ENCODE measurements at regions not wholly inside any gene's neighbourhood (a gene's known extent, or its start where the extent isn't known, plus 50 kb on each side); places are given as distances from the start of the nearest gene placed in this dataset.

DNA sequence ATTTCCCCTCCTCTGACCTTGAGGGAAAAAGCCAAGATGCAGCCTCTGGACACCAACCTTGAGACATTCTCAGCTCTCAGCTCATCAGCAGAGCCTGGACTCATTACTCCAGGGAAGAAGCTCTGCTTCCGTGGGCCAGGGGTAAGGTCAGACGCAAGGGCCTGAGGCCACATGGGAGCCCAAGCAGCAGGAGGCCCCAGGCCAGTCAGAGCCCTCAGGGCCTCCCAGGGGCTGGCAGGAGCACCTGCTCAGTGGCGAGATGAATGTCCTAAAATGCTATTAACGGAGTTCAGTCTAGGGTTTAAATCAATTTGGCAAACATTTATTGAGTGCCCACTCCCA lies 208.6 kb downstream of the ERMARD start:
- intact Hi-C loops (cut with micrococcal nuclease): no loop called here
- H3K4me3 Mint-ChIP-seq: no peak overlapping the region
- DNase-seq: no peak
- H3K27ac Mint-ChIP-seq: no peak overlapping the region
- ChIA-PET CTCF (interaction anchor here (1.1 kb wide), 1 partner anchor 128 kb away, joined by 4 read pairs; no protein-coding TSS in a partner anchor), POLR2A (no interaction called here)
- H3K4me1 Mint-ChIP-seq (ENCODE audit: low read depth): peaks cover 12% of the 10 kb centered on the region
- peaks cover 19% of the 10 kb centered on the region for H3K27me3 Mint-ChIP-seq
- no peaks in the 10 kb centered on the region for H3K9me3 Mint-ChIP-seq
- no peaks in the 10 kb centered on the region for H3K36me3 Mint-ChIP-seq

DNA sequence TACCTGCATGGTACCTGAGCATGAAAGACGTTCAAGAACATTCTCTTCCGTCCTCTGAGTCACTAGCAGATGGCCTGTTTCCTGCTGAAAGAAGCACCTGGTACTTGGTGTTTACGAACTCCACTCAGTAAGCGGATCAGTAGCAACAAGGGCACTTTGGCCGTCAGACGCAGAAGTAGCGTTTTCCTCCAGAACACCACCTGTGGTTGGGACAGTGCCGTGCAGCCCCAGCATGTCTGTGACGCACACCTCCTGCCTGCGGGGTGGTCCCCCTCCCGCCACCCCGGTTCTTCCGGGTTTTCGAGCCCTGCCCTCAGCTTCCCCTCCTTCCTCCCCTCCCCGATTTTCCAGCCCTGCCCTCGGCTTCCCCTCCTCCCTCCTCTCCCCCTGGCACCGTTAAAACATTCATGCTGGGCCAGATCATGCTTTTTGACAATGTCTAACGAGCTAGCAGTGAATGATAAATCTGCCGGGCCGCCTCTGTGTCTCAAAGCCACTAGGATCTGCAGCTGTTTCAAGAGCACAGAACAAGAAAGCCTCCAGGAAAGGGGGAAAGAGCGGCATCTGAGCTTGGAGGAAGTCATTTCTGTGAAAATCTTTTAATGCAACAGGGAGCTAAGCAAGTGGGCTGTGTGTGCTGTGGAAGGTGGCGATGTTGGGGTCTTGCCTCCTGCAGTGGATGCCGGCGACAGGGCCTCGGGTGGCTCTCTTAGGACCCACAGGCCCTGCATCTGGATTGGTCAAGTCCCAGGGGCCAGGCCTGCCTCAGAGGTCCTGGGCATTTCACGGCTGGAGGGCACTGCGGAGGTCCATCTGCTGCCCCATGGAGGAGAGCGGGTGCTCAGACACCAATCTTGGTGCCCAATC lies 207.9 kb downstream of the ERMARD start:
- peak; percentile 56 for DNase-seq
- ChIA-PET CTCF (interaction anchor here (1.1 kb wide), 1 partner anchor 128 kb away, joined by 4 read pairs; no protein-coding TSS in a partner anchor), POLR2A (no interaction called here)
- Mint-ChIP-seq H3K4me1 (ENCODE audit: low read depth) (peaks cover 12% of the 10 kb centered on the region), H3K27ac (no peak overlapping the region), H3K27me3 (peaks cover 19% of the 10 kb centered on the region), H3K4me3 (no peak overlapping the region), H3K36me3 (no peaks in the 10 kb centered on the region), H3K9me3 (no peaks in the 10 kb centered on the region)
- intact Hi-C loops (cut with micrococcal nuclease): loop anchor here (5.0 kb wide), 1 partner anchor 33 kb away; no protein-coding TSS in a partner anchor

DNA sequence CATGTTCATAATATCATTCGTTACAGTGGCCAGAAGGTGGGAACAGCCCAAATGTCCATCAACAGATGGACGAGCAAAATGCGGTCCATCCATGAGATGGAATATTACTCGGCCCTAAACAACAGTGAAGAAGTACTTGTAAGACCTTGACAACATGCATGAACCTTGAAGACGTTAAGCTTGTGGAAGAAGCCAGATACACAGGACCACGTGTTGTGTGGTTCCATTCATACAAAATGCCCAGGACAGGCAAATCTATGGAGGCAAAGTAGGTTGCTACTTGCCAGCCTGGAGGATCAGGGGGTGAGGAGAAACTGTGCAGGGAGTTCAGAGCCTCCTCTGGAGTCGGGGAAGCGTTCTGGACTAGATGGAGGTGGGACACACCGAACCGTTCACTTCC lies 207.1 kb downstream of the ERMARD start:
- H3K27me3 Mint-ChIP-seq: peaks cover 19% of the 10 kb centered on the region
- DNase-seq: no peak
- peaks cover 12% of the 10 kb centered on the region for H3K4me1 Mint-ChIP-seq (ENCODE audit: low read depth)
- ChIA-PET CTCF (no interaction called here), POLR2A (no interaction called here)
- H3K36me3 Mint-ChIP-seq: no peaks in the 10 kb centered on the region
- no peaks in the 10 kb centered on the region for H3K9me3 Mint-ChIP-seq
- intact Hi-C loops (cut with micrococcal nuclease): loop anchor here (5.0 kb wide), 1 partner anchor 34 kb away; no protein-coding TSS in a partner anchor
- no peak overlapping the region for H3K4me3 Mint-ChIP-seq
- no peak overlapping the region for H3K27ac Mint-ChIP-seq

DNA sequence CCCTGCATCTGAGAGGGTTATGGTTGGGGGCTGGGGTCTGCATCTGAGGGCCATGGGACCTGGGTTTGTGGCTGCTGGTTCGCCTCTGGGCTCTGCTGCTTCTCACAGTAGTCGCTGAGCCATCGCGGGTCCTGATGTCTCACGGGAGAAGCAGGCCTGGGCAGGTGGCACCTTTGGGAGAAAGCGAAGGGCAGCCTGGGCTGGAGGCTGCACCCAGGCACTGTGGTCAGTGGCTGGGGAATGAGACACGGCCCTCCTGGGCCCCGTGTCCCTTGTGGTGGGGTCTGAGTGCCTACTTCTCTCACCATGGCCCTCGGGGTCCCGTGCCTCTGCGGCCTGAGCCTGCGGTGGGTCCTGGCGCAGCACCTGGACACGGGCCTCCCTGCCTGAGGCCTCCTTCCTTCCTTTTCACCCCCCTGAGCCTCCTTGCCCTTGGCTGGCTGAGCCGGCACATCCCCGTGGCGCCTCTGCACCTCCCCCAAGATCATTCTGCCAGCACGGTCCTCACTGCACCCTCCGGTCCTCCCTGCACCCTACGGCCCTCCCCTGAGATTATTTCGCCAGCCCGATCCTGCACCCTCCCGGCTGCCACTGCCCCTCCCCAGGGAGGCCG lies 206.0 kb downstream of the ERMARD start:
- Mint-ChIP-seq H3K9me3 (no peaks in the 10 kb centered on the region), H3K4me3 (no peak overlapping the region)

DNA sequence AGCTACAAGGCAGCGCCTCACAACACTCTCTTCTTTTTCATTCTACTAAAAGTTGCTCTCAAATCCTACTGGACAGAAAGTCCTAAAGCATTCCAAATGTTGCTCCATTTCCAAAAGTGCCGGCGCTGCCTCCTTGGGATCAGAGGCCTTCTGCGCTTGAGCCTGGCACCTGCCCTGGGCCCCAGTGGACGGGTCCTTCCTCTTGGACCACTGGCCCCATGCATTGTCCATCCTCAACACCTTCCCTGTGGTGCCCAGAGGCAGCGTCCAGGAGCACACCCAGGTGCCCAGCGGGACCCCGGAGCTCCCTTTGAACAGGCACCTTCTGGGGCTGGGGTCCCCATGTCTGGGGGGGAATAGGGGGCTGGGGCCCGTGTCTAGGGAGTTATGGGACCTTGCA lies 205.2 kb downstream of the ERMARD start:
- ChIA-PET CTCF (no interaction called here), POLR2A (no interaction called here)
- Mint-ChIP-seq H3K9me3 (no peaks in the 10 kb centered on the region), H3K4me1 (ENCODE audit: low read depth) (peaks cover 12% of the 10 kb centered on the region), H3K4me3 (no peak overlapping the region), H3K27ac (no peak overlapping the region), H3K27me3 (peaks cover 11% of the 10 kb centered on the region), H3K36me3 (no peaks in the 10 kb centered on the region)
- DNase-seq: no peak
- intact Hi-C loops (cut with micrococcal nuclease): loop anchor here (5.0 kb wide), 1 partner anchor 36 kb away; no protein-coding TSS in a partner anchor

More for the DNA sequence above, 206.0 kb downstream of the ERMARD start:
- CTCF ChIA-PET: no interaction called here
- DNase-seq: no peak
- intact Hi-C loops (cut with micrococcal nuclease): loop anchor here (5.0 kb wide), 1 partner anchor 35 kb away; no protein-coding TSS in a partner anchor
- POLR2A ChIA-PET: no interaction called here
- Mint-ChIP-seq H3K27me3 (peaks cover 15% of the 10 kb centered on the region), H3K27ac (no peak overlapping the region), H3K4me1 (ENCODE audit: low read depth) (peaks cover 12% of the 10 kb centered on the region), H3K36me3 (no peaks in the 10 kb centered on the region)

DNA sequence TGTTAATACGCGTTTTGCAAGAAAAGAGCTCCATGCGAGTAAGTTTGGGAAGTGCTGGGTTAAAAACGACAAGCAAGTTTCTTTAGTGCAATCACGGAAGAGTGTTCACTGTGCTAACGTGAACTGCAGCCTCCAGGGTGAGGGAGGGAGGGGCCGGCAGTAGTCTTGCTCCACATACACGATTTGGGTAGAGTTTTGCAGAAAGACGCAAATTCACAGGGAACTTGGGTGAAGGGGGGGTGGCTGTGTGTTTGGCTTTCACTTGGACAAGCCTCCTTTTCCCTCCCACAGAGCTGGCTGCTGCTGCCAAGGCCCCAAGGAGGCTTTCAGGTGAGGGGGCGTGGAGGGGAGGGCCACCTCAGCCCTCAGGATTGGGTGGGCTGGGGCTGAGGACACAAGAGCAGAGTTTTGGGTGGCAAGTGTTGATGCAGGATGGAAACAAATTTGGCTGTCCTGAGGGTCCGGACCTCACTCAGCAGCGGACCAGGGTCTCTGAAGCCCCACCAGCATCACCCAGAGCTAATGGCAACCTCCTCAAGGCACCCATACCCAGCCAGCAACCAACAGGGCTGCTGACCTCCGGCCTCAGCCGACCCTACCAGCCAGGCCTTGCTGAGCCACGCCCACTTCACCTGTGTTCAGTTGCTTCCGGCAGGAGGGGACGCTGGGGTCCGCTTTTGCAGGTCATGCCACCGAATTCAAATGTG lies 204.5 kb downstream of the ERMARD start:
- Mint-ChIP-seq H3K36me3 (no peaks in the 10 kb centered on the region), H3K27me3 (peaks cover 7% of the 10 kb centered on the region), H3K9me3 (no peaks in the 10 kb centered on the region), H3K4me1 (ENCODE audit: low read depth) (peaks cover 9% of the 10 kb centered on the region), H3K27ac (no peak overlapping the region), H3K4me3 (no peak overlapping the region)
- ChIA-PET CTCF (interaction anchor here (1.1 kb wide), 1 partner anchor 166 kb away, joined by 3 read pairs; no protein-coding TSS in a partner anchor), POLR2A (no interaction called here)
- DNase-seq: no peak
- intact Hi-C loops (cut with micrococcal nuclease): loop anchor here (5.0 kb wide), 1 partner anchor 36 kb away; no protein-coding TSS in a partner anchor

DNA sequence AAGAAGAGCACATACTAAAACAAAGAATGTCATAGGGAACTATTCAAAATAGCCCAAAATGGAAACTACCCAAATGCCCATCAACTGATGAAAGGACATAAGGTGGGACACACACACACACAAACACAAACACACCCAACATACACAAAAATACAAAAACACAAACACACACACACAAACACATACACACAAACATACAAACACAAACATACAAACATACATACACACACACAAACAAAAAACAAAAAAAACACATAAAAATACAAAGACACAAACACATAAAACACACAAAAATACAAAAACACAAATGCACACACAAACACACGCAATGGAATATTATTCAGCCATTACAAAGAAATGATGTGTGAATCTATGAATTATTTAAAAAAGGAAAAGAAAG lies 203.6 kb downstream of the ERMARD start:
- Mint-ChIP-seq H3K4me3 (no peak overlapping the region), H3K4me1 (ENCODE audit: low read depth) (peaks cover 9% of the 10 kb centered on the region), H3K36me3 (no peaks in the 10 kb centered on the region), H3K27me3 (peaks cover 7% of the 10 kb centered on the region), H3K27ac (no peak overlapping the region), H3K9me3 (no peaks in the 10 kb centered on the region)
- CTCF ChIA-PET: no interaction called here
- POLR2A ChIA-PET: no interaction called here
- no peak for DNase-seq
- intact Hi-C loops (cut with micrococcal nuclease): loop anchor here (5.0 kb wide), 2 partner anchors 37 to 577 kb away; no protein-coding TSS in a partner anchor

DNA sequence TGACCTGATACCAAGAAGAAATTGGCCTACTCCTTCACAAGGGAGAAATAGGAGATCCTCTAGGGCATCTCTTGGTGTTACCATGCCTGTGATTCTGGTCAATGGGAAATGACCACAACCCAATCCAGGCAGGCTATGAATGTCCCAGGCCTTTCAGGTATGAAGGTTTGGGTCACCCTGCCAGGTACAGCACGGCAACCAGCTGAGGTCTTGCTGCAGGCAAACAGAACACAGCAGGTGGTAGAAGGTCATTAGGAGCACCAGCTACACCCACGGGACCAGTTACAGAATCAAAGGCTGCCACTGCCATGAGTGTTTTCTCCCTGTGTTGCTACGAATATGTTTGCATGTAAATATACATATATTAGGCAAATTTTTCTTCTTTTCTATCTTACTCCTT lies 202.3 kb downstream of the ERMARD start:
- Mint-ChIP-seq H3K9me3 (no peaks in the 10 kb centered on the region), H3K27me3 (peaks cover 1% of the 10 kb centered on the region), H3K4me3 (no peak overlapping the region), H3K27ac (no peak overlapping the region), H3K4me1 (ENCODE audit: low read depth) (no peaks in the 10 kb centered on the region), H3K36me3 (no peaks in the 10 kb centered on the region)
- no peak for DNase-seq
- ChIA-PET CTCF (no interaction called here), POLR2A (no interaction called here)
- intact Hi-C loops (cut with micrococcal nuclease): loop anchor here (5.0 kb wide), 1 partner anchor 579 kb away; no protein-coding TSS in a partner anchor

DNA sequence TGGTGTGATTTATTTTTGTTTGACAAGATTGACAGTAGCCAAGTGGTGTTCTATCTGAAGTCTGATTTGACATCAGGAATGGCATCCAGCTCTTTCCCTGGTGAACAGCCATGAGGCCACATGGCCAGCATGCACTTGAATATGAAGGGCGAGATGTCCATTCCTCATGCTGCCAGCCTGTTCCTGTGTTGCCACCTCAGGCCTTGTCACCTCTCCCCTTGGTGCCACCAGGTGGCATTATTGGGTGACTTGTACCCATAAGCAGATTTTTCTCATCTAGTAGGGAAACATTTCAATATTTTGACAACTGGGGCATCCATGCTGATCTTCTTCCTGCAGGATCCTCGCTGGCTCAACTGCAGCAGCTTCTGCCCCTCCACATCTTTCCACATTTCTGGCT lies 199.1 kb downstream of the ERMARD start:
- Mint-ChIP-seq H3K4me1 (ENCODE audit: low read depth) (no peaks in the 10 kb centered on the region), H3K9me3 (no peaks in the 10 kb centered on the region), H3K4me3 (no peak overlapping the region), H3K36me3 (no peaks in the 10 kb centered on the region), H3K27ac (no peak overlapping the region), H3K27me3 (no peaks in the 10 kb centered on the region)
- ChIA-PET CTCF (interaction anchor here (0.6 to 3.1 kb wide), 4 partner anchors 119 to 581 kb away, joined by 3 to 15 read pairs (median 8); no protein-coding TSS in a partner anchor), POLR2A (no interaction called here)
- intact Hi-C loops (cut with micrococcal nuclease): loop anchor here (1.0 to 5.0 kb wide), 3 partner anchors 342 to 582 kb away; no protein-coding TSS in a partner anchor
- peak; percentile 42 for DNase-seq

DNA sequence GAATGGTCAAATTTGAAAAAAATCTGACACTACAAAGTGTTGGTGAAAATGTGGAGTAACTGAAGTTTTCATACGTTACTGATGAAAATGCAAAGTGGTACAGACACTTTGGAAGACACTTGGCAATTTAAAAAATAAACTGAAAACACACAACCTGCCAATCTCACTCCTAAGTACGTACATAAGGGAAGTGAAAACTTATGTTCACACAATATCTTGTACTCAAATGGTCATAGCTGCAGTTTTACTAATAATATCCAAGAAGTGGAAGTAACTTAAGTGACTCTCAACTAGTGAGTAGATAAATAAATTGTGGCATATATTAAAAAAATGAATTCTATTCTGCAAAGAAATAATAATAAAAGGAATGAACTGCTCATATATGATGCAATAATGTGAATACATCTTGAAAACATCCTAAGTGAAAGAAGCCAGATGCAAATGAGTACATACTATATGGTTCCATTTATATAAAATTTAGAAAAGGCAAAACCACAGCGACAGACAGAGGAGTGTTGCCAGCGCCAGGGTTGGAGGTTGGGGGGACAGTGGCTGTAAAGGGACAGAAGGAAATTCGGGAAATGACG lies 198.2 kb downstream of the ERMARD start:
- no peaks in the 10 kb centered on the region for H3K27me3 Mint-ChIP-seq

DNA sequence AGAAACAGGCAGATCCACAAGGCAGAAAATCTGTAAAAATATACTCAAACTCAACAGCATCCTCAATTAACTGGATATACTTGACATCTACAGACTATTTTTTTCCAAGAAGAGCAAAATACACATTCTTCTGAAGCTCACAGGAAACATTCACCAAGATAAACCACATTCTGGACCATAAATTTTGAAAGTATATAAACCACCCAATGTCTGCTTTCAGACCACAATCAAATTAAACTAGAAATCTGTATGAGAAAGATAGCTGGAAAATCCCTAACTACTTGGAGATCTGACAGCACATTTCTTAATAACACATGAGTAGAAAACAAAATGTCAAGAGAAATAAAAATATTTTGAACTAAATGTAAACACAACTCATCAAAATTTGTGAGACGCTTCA lies 195.5 kb downstream of the ERMARD start:
- Mint-ChIP-seq H3K27me3 (peaks cover 6% of the 10 kb centered on the region), H3K36me3 (peaks cover 3% of the 10 kb centered on the region), H3K4me1 (ENCODE audit: low read depth) (peaks cover 2% of the 10 kb centered on the region), H3K9me3 (peaks cover 8% of the 10 kb centered on the region), H3K4me3 (no peak overlapping the region), H3K27ac (no peak overlapping the region)
- POLR2A ChIA-PET: no interaction called here
- intact Hi-C loops (cut with micrococcal nuclease): no loop called here
- CTCF ChIA-PET: no interaction called here
- DNase-seq: no peak

More for the DNA sequence above, 198.2 kb downstream of the ERMARD start:
- Mint-ChIP-seq H3K36me3 (no peaks in the 10 kb centered on the region), H3K4me1 (ENCODE audit: low read depth) (no peaks in the 10 kb centered on the region), H3K4me3 (no peak overlapping the region), H3K27ac (no peak overlapping the region), H3K9me3 (no peaks in the 10 kb centered on the region)
- POLR2A ChIA-PET: no interaction called here
- DNase-seq: no peak
- CTCF ChIA-PET: interaction anchor here (2.6 to 3.1 kb wide), 2 partner anchors 118 to 568 kb away, joined by 13 to 15 read pairs; no protein-coding TSS in a partner anchor
- intact Hi-C loops (cut with micrococcal nuclease): loop anchor here (1.0 to 5.0 kb wide), 3 partner anchors 343 to 583 kb away; no protein-coding TSS in a partner anchor
